Heart right ventricle (tissue), 16 donors: ENCODE measurements at regions not wholly inside any gene's neighbourhood (a gene's known extent, or its start where the extent isn't known, plus 50 kb on each side); places are given as distances from the start of the nearest gene placed in this dataset.

Experiments
- ATAC-seq, 8 donors: fragments of 200-7000 bp; cut with Tn5 transposase; one replicate each; pipeline ENCODE4 v1.9.1; 2020; ENCODE audit warnings: mild to moderate bottlenecking in 8 of 8, moderate library complexity in 8 of 8, moderate number of reproducible peaks in 1 of 8
- DNase-seq, 2 donors: peaks; one replicate each; pipeline ENCODE4 v3.0.0-alpha.2; 2020
- H3K27ac ChIP-seq, 10 donors: fragments of 200-600 bp; sonication (generic) in 2 of 10; one replicate each; pipeline versions ENCODE4 v1.5.0 to v1.8.0; 2020 to 2022; ENCODE audit warnings: mild to moderate bottlenecking in 3 of 10
- H3K27me3 ChIP-seq, 7 donors: fragments of 200-600 bp; one replicate each; pipeline ENCODE4 v1.8.0; 2021 to 2022; ENCODE audit warnings: mild to moderate bottlenecking in 2 of 7
- H3K36me3 ChIP-seq, 9 donors: fragments of 200-600 bp; sonication (generic) in 1 of 9; one replicate each; pipeline versions ENCODE4 v1.5.0 to v1.8.0; 2020 to 2022; ENCODE audit warnings: mild to moderate bottlenecking in 2 of 9
- H3K4me1 ChIP-seq, 9 donors: fragments of 200-600 bp; sonication (generic) in 1 of 9; one replicate each; pipeline versions ENCODE4 v1.5.0 to v1.8.0; 2020 to 2022; ENCODE audit warnings: mild to moderate bottlenecking in 4 of 9
- H3K4me3 ChIP-seq, 10 donors: fragments of 200-600 bp; sonication (generic) in 2 of 10; one replicate each; pipeline versions ENCODE4 v1.5.0 to v1.8.0; 2020 to 2022; ENCODE audit warnings: mild to moderate bottlenecking in 7 of 10, moderate library complexity in 2 of 10
- H3K9me3 ChIP-seq, 11 donors: fragments of 200-600 bp in 10 of 11; sonication (generic) in 2 of 11; one replicate each; pipeline versions ENCODE4 v1.5.0 to v1.8.0; 2013 to 2022; ENCODE audit warnings: mild to moderate bottlenecking in 2 of 11, control low read depth in 1 of 11, moderate library complexity in 1 of 11
- CTCF ChIP-seq, 9 donors: fragments of 200-600 bp; sonication (generic) in 2 of 9; IDR thresholded peaks; one replicate each; pipeline versions ENCODE4 v1.5.0 to v1.8.0; 2021 to 2022; ENCODE audit warnings: antibody characterized with exemption in 9 of 9, mild to moderate bottlenecking in 5 of 9, moderate library complexity in 1 of 9
- WGBS, 2 donors: extraction: QIAGEN DNeasy Blood & Tissue Kit; methylation state at CpG; one replicate each; pipeline ENCODE4 v1.1.7; 2013; ENCODE audit warnings: inconsistent platforms in 1 of 2; 5-methylcytosine and 5-hydroxymethylcytosine counted together
- intact Hi-C, 10 donors: fragments of 100-400 bp; cut with DNase I; formaldehyde crosslinking; loops; one replicate each; pipeline versions ENCODE4 v1.11.1 to v1.14.2; 2022
- donor health status: Arrhythmogenic right ventricular cardiomyopathy.
- donor health status: ischemic (EF 13 %, LVEDD 7.1; RV severe dilation, severe dysfunction).
- donor health status: healthy with polysubstance abuse.
- donor health status: DM: no; HTN: yes; CAD: no.
- donor health status: DM: no; HTN: no; CAD: no.
- donor health status: ischemic (EF 25% LVEDD 6.9; RV normal size, moderate dysfunction).
- donor health status: ischemic (EF 25% LVEDD 5.7; RV mildly dilated, moderate dysfunction).
- donor health status: healthy.
- donor health status: DM: yes; HTN: yes; CAD: no.
- donor health status: Ischemic cardiomyopathy.
- donor health status: ischemic (EF 35%, LVEDD 5.7; RV mildly dilated, moderate dysfunction).
- donor health status: nonischemic (EF 11% LVEDD 7.7; RV severe dilation, severe dysfunction).
- donor health status: DM: yes; HTN: yes; CAD: no.
- donor health status: PGD.
- donor health status: ischemic (EF 29% LVEDD 5.4; RV normal size, mild dysfunction).
- donor health status: nonischemic (EF 23%, LVEDD 6.1; RV moderate dilation, normal function).

- TF ChIP-seq CTCF (IDR thresholded peaks at IDR 0.05), result no peak
- Histone ChIP-seq H3K9me3 (no peaks in the 10 kb centered on the region), H3K27me3 (peaks cover 0 to 4% (median 0%) of the 10 kb centered on the region in 7 donors), H3K4me1 (peaks cover 0 to 10% (median 7%) of the 10 kb centered on the region in 9 donors), H3K4me3 (no peak overlapping the region), H3K36me3 (no peaks in the 10 kb centered on the region), H3K27ac (no peak overlapping the region)
- 93 to 97% methylated on average over 1 of the region's 1 CpG for WGBS, 2 donors
- no peak for ATAC-seq
- no peak for DNase-seq
- intact Hi-C loops, result no loop called here
Observed at GRCh38 chr7:25305831-25306230, 77.5 kb upstream of the NPVF start.

GRCh38 chr7:25307624-25308023, 79.3 kb upstream of the NPVF start:
- TF ChIP-seq CTCF (IDR thresholded peaks at IDR 0.05), result no peak
- H3K9me3 ChIP-seq, result no peaks in the 10 kb centered on the region
- H3K4me3 ChIP-seq, result no peak overlapping the region
- peaks cover 0 to 4% (median 0%) of the 10 kb centered on the region in 7 donors for H3K27me3 ChIP-seq
- peaks cover 0 to 10% (median 7%) of the 10 kb centered on the region in 9 donors for H3K4me1 ChIP-seq
- intact Hi-C loops, result no loop called here
- 69 to 88% methylated on average over 1 of the region's 1 CpG for WGBS, 2 donors
- H3K27ac ChIP-seq, result no peak overlapping the region
- ATAC-seq (no peak), DNase-seq (no peak)
- no peaks in the 10 kb centered on the region for H3K36me3 ChIP-seq

- DNase-seq, result no peak
- intact Hi-C loops, result no loop called here
Observed at GRCh38 chr7:25308246-25308645, 80.0 kb upstream of the NPVF start.

GRCh38 chr7:25308906-25309705, 80.8 kb upstream of the NPVF start:
- intact Hi-C loops, result no loop called here
- Histone ChIP-seq H3K4me1 (no peaks in the 10 kb centered on the region), H3K4me3 (no peak overlapping the region), H3K9me3 (no peaks in the 10 kb centered on the region), H3K27me3 (peaks cover 0 to 4% (median 0%) of the 10 kb centered on the region in 7 donors), H3K27ac (no peak overlapping the region), H3K36me3 (no peaks in the 10 kb centered on the region)
- ATAC-seq (no peak), DNase-seq (no peak)
- 67 to 79% methylated on average over 6 of the region's 6 CpGs for WGBS, 2 donors
- TF ChIP-seq CTCF (IDR thresholded peaks at IDR 0.05), result no peak

More at GRCh38 chr7:25308246-25308645, 80.0 kb upstream of the NPVF start:
- peaks cover 0 to 8% (median 6%) of the 10 kb centered on the region in 9 donors for H3K4me1 ChIP-seq
- 87 to 95% methylated on average over 4 of the region's 4 CpGs for WGBS, 2 donors
- no peak for ATAC-seq
- H3K27ac ChIP-seq, result no peak overlapping the region
- H3K4me3 ChIP-seq, result no peak overlapping the region
- H3K27me3 ChIP-seq, result peaks cover 0 to 4% (median 0%) of the 10 kb centered on the region in 7 donors
- TF ChIP-seq CTCF (IDR thresholded peaks at IDR 0.05), result no peak
- H3K36me3 ChIP-seq, result no peaks in the 10 kb centered on the region
- no peaks in the 10 kb centered on the region for H3K9me3 ChIP-seq
